ENCODE measurements at regions not wholly inside any gene's neighbourhood (a gene's known extent, or its start where the extent isn't known, plus 50 kb on each side); places are given as distances from the start of the nearest gene placed in this dataset.

- no peak for TF ChIP-seq CTCF (IDR thresholded peaks at IDR 0.05; ENCODE audit: low read depth, low read length)
- no peak overlapping the region for H3K4me3 ChIP-seq (ENCODE audit: low read depth, low read length)
These were observed 111.9 kb upstream of the EGFR start for GRCh38 chr7:54906963-54907362.

GRCh38 chr7:54907981-54908380 lies 110.8 kb upstream of the EGFR start:
- no peak overlapping the region for H3K4me3 ChIP-seq (ENCODE audit: low read depth, low read length)
- TF ChIP-seq CTCF (IDR thresholded peaks at IDR 0.05; ENCODE audit: low read depth, low read length) = no peak

GRCh38 chr7:54908760-54909438 lies 109.9 kb upstream of the EGFR start:
- H3K4me3 ChIP-seq (ENCODE audit: low read depth, low read length) = no peak overlapping the region
- TF ChIP-seq CTCF (IDR thresholded peaks at IDR 0.05; ENCODE audit: low read depth, low read length) = no peak

GRCh38 chr7:54915870-54916598 lies 102.8 kb upstream of the EGFR start:
- TF ChIP-seq CTCF (IDR thresholded peaks at IDR 0.05; ENCODE audit: low read depth, low read length) = no peak

GRCh38 chr7:54917613-54918391 lies 101.0 kb upstream of the EGFR start:
- H3K4me3 ChIP-seq (ENCODE audit: low read depth, low read length) = no peak overlapping the region
- TF ChIP-seq CTCF (IDR thresholded peaks at IDR 0.05; ENCODE audit: low read depth, low read length) = no peak

More at GRCh38 chr7:54915870-54916598, 102.8 kb upstream of the EGFR start:
- no peak overlapping the region for H3K4me3 ChIP-seq (ENCODE audit: low read depth, low read length)

GRCh38 chr7:54921116-54921515 lies 97.7 kb upstream of the EGFR start:
- TF ChIP-seq CTCF (IDR thresholded peaks at IDR 0.05; ENCODE audit: low read depth, low read length) = no peak

More at GRCh38 chr7:54921116-54921515, 97.7 kb upstream of the EGFR start:
- H3K4me3 ChIP-seq (ENCODE audit: low read depth, low read length) = no peak overlapping the region
